ENCODE measurements at regions not wholly inside any gene's neighbourhood (a gene's known extent, or its start where the extent isn't known, plus 50 kb on each side); places are given as distances from the start of the nearest gene placed in this dataset.

- Histone ChIP-seq H3K9ac (ENCODE audit: low read length) (no peak overlapping the region), H3K79me2 (ENCODE audit: control insufficient read depth, insufficient read depth, low read length) (no peaks in the 10 kb centered on the region), H3K4me3 (ENCODE audit: control extremely low read depth in 1 of 5, extremely low read depth in 1 of 5, insufficient read depth in 1 of 5, low read depth in 2 of 5, low read length in 4 of 5) (no peak overlapping the region), H3K36me3 (replicated peaks in 1 of 2; ENCODE audit: control extremely low read depth in 1 of 2, control insufficient read depth in 1 of 2, extremely low read depth in 1 of 2, insufficient read depth in 2 of 2, low read length in 1 of 2) (no peaks in the 10 kb centered on the region), H3K27ac (ENCODE audit: low read length in 2 of 2) (no peak overlapping the region), H3K27me3 (replicated peaks in 1 of 4; ENCODE audit: control extremely low read depth in 1 of 4, control insufficient read depth in 3 of 4, insufficient read depth in 4 of 4, low read length in 3 of 4) (no peaks in the 10 kb centered on the region), H3K4me1 (ENCODE audit: control insufficient read depth in 2 of 2, insufficient read depth in 2 of 2, low read length in 2 of 2) (no peaks in the 10 kb centered on the region), H3K4me2 (replicated peaks; ENCODE audit: low read depth, low read length, poor library complexity, severe bottlenecking) (no peak overlapping the region), H4K20me1 (ENCODE audit: control insufficient read depth, insufficient read depth, low read length, poor library complexity, severe bottlenecking) (no peaks in the 10 kb centered on the region), H3K9me3 (ENCODE audit: control extremely low read depth in 1 of 3, control insufficient read depth in 2 of 3, insufficient read depth in 1 of 3, low read length in 2 of 3) (no peaks in the 10 kb centered on the region), H2AFZ (ENCODE audit: insufficient read depth, low read depth, low read length, poor library complexity, severe bottlenecking) (no peak overlapping the region)
- CTCF ChIA-PET = no interaction called here
- intact Hi-C loops (cut with micrococcal nuclease) = no loop called here
- TF ChIP-seq, protein P1, sequence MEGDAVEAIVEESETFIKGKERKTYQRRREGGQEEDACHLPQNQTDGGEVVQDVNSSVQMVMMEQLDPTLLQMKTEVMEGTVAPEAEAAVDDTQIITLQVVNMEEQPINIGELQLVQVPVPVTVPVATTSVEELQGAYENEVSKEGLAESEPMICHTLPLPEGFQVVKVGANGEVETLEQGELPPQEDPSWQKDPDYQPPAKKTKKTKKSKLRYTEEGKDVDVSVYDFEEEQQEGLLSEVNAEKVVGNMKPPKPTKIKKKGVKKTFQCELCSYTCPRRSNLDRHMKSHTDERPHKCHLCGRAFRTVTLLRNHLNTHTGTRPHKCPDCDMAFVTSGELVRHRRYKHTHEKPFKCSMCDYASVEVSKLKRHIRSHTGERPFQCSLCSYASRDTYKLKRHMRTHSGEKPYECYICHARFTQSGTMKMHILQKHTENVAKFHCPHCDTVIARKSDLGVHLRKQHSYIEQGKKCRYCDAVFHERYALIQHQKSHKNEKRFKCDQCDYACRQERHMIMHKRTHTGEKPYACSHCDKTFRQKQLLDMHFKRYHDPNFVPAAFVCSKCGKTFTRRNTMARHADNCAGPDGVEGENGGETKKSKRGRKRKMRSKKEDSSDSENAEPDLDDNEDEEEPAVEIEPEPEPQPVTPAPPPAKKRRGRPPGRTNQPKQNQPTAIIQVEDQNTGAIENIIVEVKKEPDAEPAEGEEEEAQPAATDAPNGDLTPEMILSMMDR (IDR thresholded peaks at IDR 0.05) = no peak
- no peak for TF ChIP-seq EZH2 (IDR thresholded peaks at IDR 0.05; ENCODE audit: borderline replicate concordance, insufficient read depth, low read depth, low read length, poor library complexity, severe bottlenecking)
- H3K4me3 Mint-ChIP-seq = no peak overlapping the region
- no peaks in the 10 kb centered on the region for H3K4me1 Mint-ChIP-seq
- no peak for ATAC-seq (ENCODE audit: low read depth)
- no peak for DNase-seq
- no peak overlapping the region for H3K27ac Mint-ChIP-seq
- no peaks in the 10 kb centered on the region for H3K27me3 Mint-ChIP-seq
- no CpG with 5 or more reads among the region's 1 CpG for WGBS (ENCODE audit: insufficient coverage)
- POLR2A ChIA-PET = no interaction called here
- no peaks in the 10 kb centered on the region for H3K9me3 Mint-ChIP-seq (ENCODE audit: insufficient read depth)
Measured at GRCh38 chr4:156190615-156191014, 236.9 kb upstream of the CTSO start.

DNA sequence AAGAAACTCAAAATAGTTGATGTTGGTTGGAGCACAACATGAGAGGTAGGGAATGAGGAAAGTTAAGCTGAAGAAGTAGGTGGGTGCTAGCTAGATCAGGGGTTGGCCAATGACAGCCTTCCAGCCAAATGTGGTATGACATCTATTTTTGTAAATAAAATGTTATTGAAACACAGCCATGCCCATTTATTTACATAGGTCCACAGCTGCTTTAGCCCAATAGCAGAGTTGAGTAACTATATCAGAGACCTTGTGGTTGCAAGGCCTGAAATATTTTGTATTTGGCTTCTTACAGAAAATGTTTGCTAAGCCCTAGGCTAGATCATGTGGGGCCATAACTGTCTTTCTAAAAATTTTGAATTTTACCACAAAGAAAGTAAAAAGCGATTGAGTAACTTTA is 234.9 kb upstream of the CTSO start:
- H3K27me3 Mint-ChIP-seq = no peaks in the 10 kb centered on the region
- H3K4me3 Mint-ChIP-seq = no peak overlapping the region
- intact Hi-C loops (cut with micrococcal nuclease) = no loop called here
- ChIA-PET CTCF (no interaction called here), POLR2A (no interaction called here)
- H3K36me3 ChIP-seq (replicated peaks in 1 of 2; ENCODE audit: control extremely low read depth in 1 of 2, control insufficient read depth in 1 of 2, extremely low read depth in 1 of 2, insufficient read depth in 2 of 2, low read length in 1 of 2) = no peaks in the 10 kb centered on the region
- no peaks in the 10 kb centered on the region for H3K9me3 ChIP-seq (ENCODE audit: control extremely low read depth in 1 of 3, control insufficient read depth in 2 of 3, insufficient read depth in 1 of 3, low read length in 2 of 3)
- H3K27ac ChIP-seq (ENCODE audit: low read length in 2 of 2) = no peak overlapping the region
- H3K9me3 Mint-ChIP-seq (ENCODE audit: insufficient read depth) = no peaks in the 10 kb centered on the region
- ATAC-seq (ENCODE audit: low read depth) = no peak
- TF ChIP-seq, protein P1 (IDR thresholded peaks at IDR 0.05) = no peak
- no peak for TF ChIP-seq EZH2 (IDR thresholded peaks at IDR 0.05; ENCODE audit: borderline replicate concordance, insufficient read depth, low read depth, low read length, poor library complexity, severe bottlenecking)
- H3K4me1 Mint-ChIP-seq = no peaks in the 10 kb centered on the region
- H2AFZ ChIP-seq (ENCODE audit: insufficient read depth, low read depth, low read length, poor library complexity, severe bottlenecking) = no peak overlapping the region
- H3K4me3 ChIP-seq (ENCODE audit: control extremely low read depth in 1 of 5, extremely low read depth in 1 of 5, insufficient read depth in 1 of 5, low read depth in 2 of 5, low read length in 4 of 5) = no peak overlapping the region
- H3K9ac ChIP-seq (ENCODE audit: low read length) = no peak overlapping the region
- H4K20me1 ChIP-seq (ENCODE audit: control insufficient read depth, insufficient read depth, low read length, poor library complexity, severe bottlenecking) = no peaks in the 10 kb centered on the region
- no peak for DNase-seq
- H3K27ac Mint-ChIP-seq = no peak overlapping the region
- no peaks in the 10 kb centered on the region for H3K27me3 ChIP-seq (replicated peaks in 1 of 4; ENCODE audit: control extremely low read depth in 1 of 4, control insufficient read depth in 3 of 4, insufficient read depth in 4 of 4, low read length in 3 of 4)
- H3K79me2 ChIP-seq (ENCODE audit: control insufficient read depth, insufficient read depth, low read length) = no peaks in the 10 kb centered on the region
- 100% methylated on average over 1 of the region's 1 CpG for WGBS (ENCODE audit: insufficient coverage)
- no peaks in the 10 kb centered on the region for H3K4me1 ChIP-seq (ENCODE audit: control insufficient read depth in 2 of 2, insufficient read depth in 2 of 2, low read length in 2 of 2)
- H3K4me2 ChIP-seq (replicated peaks; ENCODE audit: low read depth, low read length, poor library complexity, severe bottlenecking) = no peak overlapping the region

Data from B cell (primary cell).